GM23338 (cell line): ENCODE measurements at regions not wholly inside any gene's neighbourhood (a gene's known extent, or its start where the extent isn't known, plus 50 kb on each side); places are given as distances from the start of the nearest gene placed in this dataset.

ENCODE experiments used
- ATAC-seq: fragments of 200-7000 bp; cut with Tn5 transposase; 3 replicates; pipeline ENCODE4 v1.9.1; 2020
- DNase-seq: peaks from one replicate; pipeline ENCODE4 v3.0.0-alpha.2; 2015; ENCODE audit warnings: low spot score
- H2AFZ ChIP-seq: fragments of 200-600 bp; sonication (generic); 2 replicates; pipeline ENCODE4 v1.8.0; 2016; ENCODE audit warnings: antibody characterized with exemption, mild to moderate bottlenecking, moderate library complexity
- H3F3A ChIP-seq: fragments of 200-600 bp; sonication (generic); replicated peaks from 2 replicates; pipeline ENCODE4 v1.8.0; 2017; ENCODE audit warnings: antibody characterized with exemption, mixed run types, low read depth
- H3K27ac ChIP-seq: fragments of 200-600 bp; sonication (generic); 2 replicates; pipeline ENCODE4 v1.6.1; 2016; ENCODE audit warnings: low read depth
- H3K27me3 ChIP-seq: fragments of 200-600 bp; sonication (generic); 2 replicates; pipeline ENCODE4 v1.8.0; 2016; ENCODE audit warnings: mild to moderate bottlenecking, mixed run types, moderate library complexity; ENCODE audit not compliant: insufficient read depth
- H3K36me3 ChIP-seq: fragments of 200-600 bp; sonication (generic); 2 replicates; pipeline ENCODE4 v1.8.0; 2016; ENCODE audit warnings: mild to moderate bottlenecking; ENCODE audit not compliant: insufficient read depth
- H3K4me1 ChIP-seq: fragments of 200-600 bp; sonication (generic); 2 replicates; pipeline ENCODE4 v1.8.0; 2016; ENCODE audit warnings: mild to moderate bottlenecking, moderate library complexity; ENCODE audit not compliant: insufficient read depth
- H3K4me2 ChIP-seq: fragments of 200-600 bp; sonication (generic); 2 replicates; pipeline ENCODE4 v1.7.1; 2017; ENCODE audit warnings: mixed run types
- H3K4me3 ChIP-seq: fragments of 200-600 bp; sonication (generic); 2 replicates; pipeline ENCODE4 v1.6.1; 2016; ENCODE audit warnings: mixed run types
- H3K79me2 ChIP-seq: fragments of 200-600 bp; sonication (generic); replicated peaks from 2 replicates; pipeline ENCODE4 v1.8.0; 2017; ENCODE audit warnings: mild to moderate bottlenecking; ENCODE audit not compliant: insufficient read depth
- H3K9me2 ChIP-seq: fragments of 200-600 bp; sonication (generic); 2 replicates; pipeline ENCODE4 v1.8.0; 2017; ENCODE audit not compliant: insufficient read depth
- H4K20me1 ChIP-seq: fragments of 200-600 bp; sonication (generic); replicated peaks from 2 replicates; pipeline ENCODE4 v1.8.0; 2017; ENCODE audit warnings: mild to moderate bottlenecking; ENCODE audit not compliant: insufficient read depth
- H3K27ac Mint-ChIP-seq: 2 replicates; pipeline ENCODE4 v1.8.0; 2020; ENCODE audit warnings: inconsistent platforms, mild to moderate bottlenecking, moderate library complexity, mixed read lengths
- H3K27me3 Mint-ChIP-seq: 3 replicates; pipeline ENCODE4 v1.8.0; 2022; ENCODE audit warnings: low read depth, mild to moderate bottlenecking, moderate library complexity, mixed read lengths, inconsistent platforms; ENCODE audit not compliant: insufficient read depth, poor library complexity
- H3K36me3 Mint-ChIP-seq: 3 replicates; pipeline ENCODE4 v1.8.0; 2021; ENCODE audit warnings: low read depth, mild to moderate bottlenecking, inconsistent platforms, moderate library complexity, mixed read lengths
- H3K4me1 Mint-ChIP-seq: 3 replicates; pipeline ENCODE4 v1.8.0; 2020; ENCODE audit warnings: mild to moderate bottlenecking, inconsistent platforms, mixed read lengths
- H3K4me3 Mint-ChIP-seq: 3 replicates; pipeline ENCODE4 v1.8.0; 2021; ENCODE audit warnings: moderate library complexity, mild to moderate bottlenecking, inconsistent platforms, mixed read lengths
- H3K9me3 Mint-ChIP-seq: 3 replicates; pipeline ENCODE4 v1.8.0; 2020; ENCODE audit warnings: moderate library complexity, mild to moderate bottlenecking, inconsistent platforms, mixed read lengths
- CREB1 ChIP-seq: fragments of 250-450 bp; sonication (Bioruptor Pico); IDR thresholded peaks from 2 replicates; pipeline ENCODE4 v1.5.0; 2020; ENCODE audit warnings: low read depth, mild to moderate bottlenecking, moderate library complexity
- NANOG ChIP-seq: IDR thresholded peaks from 2 replicates; pipeline ENCODE4 v1.6.1; 2016; ENCODE audit warnings: antibody characterized with exemption, borderline replicate concordance
- STAT1 ChIP-seq: IDR thresholded peaks from one replicate; pipeline ENCODE4 v1.6.1; 2016; ENCODE audit warnings: antibody characterized with exemption; ENCODE audit not compliant: unreplicated experiment
- ZNF114 ChIP-seq: fragments of 250-450 bp; sonication (Bioruptor Pico); IDR thresholded peaks from 2 replicates; pipeline ENCODE4 v1.5.0; 2020; ENCODE audit warnings: mild to moderate bottlenecking, moderate library complexity
- ZNF462 ChIP-seq: fragments of 250-450 bp; sonication (Bioruptor Pico); IDR thresholded peaks from 2 replicates; pipeline ENCODE4 v1.5.0; 2020; ENCODE audit warnings: mild to moderate bottlenecking, moderate library complexity
- TF ChIP-seq, protein P1 (sequence below), 2 experiments: fragments of 200-600 bp in 1 of 2; sonication (generic) in 1 of 2; conservative IDR thresholded peaks; 2 replicates each; pipeline versions ENCODE4 v1.5.1 to v1.6.1; 2016 to 2017; ENCODE audit warnings: antibody characterized with exemption in 2 of 2, low read depth in 2 of 2, mild to moderate bottlenecking in 2 of 2, moderate library complexity in 1 of 2
- TF ChIP-seq, protein P2 (sequence below): IDR thresholded peaks from one replicate; pipeline ENCODE4 v1.6.1; 2018; ENCODE audit warnings: antibody characterized with exemption; ENCODE audit not compliant: unreplicated experiment

DNA sequence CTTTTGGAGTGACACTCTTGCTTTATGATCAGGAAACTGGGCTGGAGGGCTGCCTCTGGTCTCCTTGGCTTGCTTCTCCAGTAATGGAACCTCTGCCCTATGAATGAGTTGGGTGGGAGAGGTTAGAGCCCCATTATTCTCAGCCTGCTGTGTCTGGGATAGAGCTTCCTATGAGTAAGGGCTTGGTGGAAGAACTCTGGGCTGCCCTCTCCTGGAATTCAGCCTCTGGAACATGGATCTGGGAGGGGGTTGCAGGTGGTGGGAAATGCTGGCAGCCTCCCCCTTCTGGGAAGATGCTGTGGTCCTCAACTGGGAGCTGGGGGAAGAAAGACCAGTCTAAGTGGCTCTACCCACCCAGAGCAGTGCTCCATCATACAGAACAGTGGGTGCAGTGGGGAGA lies 81.8 kb upstream of the SYN3 start:
- DNase-seq = peak; percentile 45
- peaks cover 7% of the 10 kb centered on the region for H3K27me3 Mint-ChIP-seq

More for the DNA sequence above, 81.8 kb upstream of the SYN3 start:
- TF ChIP-seq NANOG (no peak), CREB1 (CRISPR knock-in tag) (no peak), ZNF114 (CRISPR knock-in tag) (no peak), STAT1 (no peak), ZNF462 (CRISPR knock-in tag) (no peak)
- TF ChIP-seq, protein P1, sequence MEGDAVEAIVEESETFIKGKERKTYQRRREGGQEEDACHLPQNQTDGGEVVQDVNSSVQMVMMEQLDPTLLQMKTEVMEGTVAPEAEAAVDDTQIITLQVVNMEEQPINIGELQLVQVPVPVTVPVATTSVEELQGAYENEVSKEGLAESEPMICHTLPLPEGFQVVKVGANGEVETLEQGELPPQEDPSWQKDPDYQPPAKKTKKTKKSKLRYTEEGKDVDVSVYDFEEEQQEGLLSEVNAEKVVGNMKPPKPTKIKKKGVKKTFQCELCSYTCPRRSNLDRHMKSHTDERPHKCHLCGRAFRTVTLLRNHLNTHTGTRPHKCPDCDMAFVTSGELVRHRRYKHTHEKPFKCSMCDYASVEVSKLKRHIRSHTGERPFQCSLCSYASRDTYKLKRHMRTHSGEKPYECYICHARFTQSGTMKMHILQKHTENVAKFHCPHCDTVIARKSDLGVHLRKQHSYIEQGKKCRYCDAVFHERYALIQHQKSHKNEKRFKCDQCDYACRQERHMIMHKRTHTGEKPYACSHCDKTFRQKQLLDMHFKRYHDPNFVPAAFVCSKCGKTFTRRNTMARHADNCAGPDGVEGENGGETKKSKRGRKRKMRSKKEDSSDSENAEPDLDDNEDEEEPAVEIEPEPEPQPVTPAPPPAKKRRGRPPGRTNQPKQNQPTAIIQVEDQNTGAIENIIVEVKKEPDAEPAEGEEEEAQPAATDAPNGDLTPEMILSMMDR (conservative IDR thresholded peaks at IDR 0.05; ENCODE audit: low read depth in 2 of 2) = peak; percentile 10 to 39; a peak in 2 of 4 replicates
- TF ChIP-seq, protein P2, sequence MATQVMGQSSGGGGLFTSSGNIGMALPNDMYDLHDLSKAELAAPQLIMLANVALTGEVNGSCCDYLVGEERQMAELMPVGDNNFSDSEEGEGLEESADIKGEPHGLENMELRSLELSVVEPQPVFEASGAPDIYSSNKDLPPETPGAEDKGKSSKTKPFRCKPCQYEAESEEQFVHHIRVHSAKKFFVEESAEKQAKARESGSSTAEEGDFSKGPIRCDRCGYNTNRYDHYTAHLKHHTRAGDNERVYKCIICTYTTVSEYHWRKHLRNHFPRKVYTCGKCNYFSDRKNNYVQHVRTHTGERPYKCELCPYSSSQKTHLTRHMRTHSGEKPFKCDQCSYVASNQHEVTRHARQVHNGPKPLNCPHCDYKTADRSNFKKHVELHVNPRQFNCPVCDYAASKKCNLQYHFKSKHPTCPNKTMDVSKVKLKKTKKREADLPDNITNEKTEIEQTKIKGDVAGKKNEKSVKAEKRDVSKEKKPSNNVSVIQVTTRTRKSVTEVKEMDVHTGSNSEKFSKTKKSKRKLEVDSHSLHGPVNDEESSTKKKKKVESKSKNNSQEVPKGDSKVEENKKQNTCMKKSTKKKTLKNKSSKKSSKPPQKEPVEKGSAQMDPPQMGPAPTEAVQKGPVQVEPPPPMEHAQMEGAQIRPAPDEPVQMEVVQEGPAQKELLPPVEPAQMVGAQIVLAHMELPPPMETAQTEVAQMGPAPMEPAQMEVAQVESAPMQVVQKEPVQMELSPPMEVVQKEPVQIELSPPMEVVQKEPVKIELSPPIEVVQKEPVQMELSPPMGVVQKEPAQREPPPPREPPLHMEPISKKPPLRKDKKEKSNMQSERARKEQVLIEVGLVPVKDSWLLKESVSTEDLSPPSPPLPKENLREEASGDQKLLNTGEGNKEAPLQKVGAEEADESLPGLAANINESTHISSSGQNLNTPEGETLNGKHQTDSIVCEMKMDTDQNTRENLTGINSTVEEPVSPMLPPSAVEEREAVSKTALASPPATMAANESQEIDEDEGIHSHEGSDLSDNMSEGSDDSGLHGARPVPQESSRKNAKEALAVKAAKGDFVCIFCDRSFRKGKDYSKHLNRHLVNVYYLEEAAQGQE = no peak
- no peak overlapping the region for H2AFZ ChIP-seq
- H4K20me1 ChIP-seq = no peaks in the 10 kb centered on the region
- no peak overlapping the region for H3K4me2 ChIP-seq
- no peaks in the 10 kb centered on the region for H3K79me2 ChIP-seq
- no peaks in the 10 kb centered on the region for H3K36me3 ChIP-seq
- H3K27ac ChIP-seq = no peak overlapping the region
- H3K27me3 ChIP-seq = no peaks in the 10 kb centered on the region; the same call in 1 of the 2 replicates
- peaks cover 3% of the 10 kb centered on the region; the same call in 1 of the 3 replicates for H3K36me3 Mint-ChIP-seq
- H3K4me1 Mint-ChIP-seq = no peaks in the 10 kb centered on the region
- ATAC-seq = peak; percentile 65
- H3F3A ChIP-seq = no peaks in the 10 kb centered on the region
- H3K27ac Mint-ChIP-seq = no peak overlapping the region
- no peak overlapping the region for H3K4me3 ChIP-seq
- peaks cover 4% of the 10 kb centered on the region; the same call in 1 of the 2 replicates for H3K9me2 ChIP-seq
- no peak overlapping the region for H3K4me3 Mint-ChIP-seq
- H3K4me1 ChIP-seq = no peaks in the 10 kb centered on the region
- peaks cover 25% of the 10 kb centered on the region for H3K9me3 Mint-ChIP-seq
